Tibial artery (tissue), 4 donors: ENCODE measurements at regions not wholly inside any gene's neighbourhood (a gene's known extent, or its start where the extent isn't known, plus 50 kb on each side); places are given as distances from the start of the nearest gene placed in this dataset.

Experiments
- DNase-seq, 2 donors: peaks; one replicate each; pipeline ENCODE4 v3.0.0-alpha.2; 2019
- H3K27ac ChIP-seq, 2 donors: fragments of 200-600 bp; sonication (generic) in 1 of 2; 1 replicate in 1 of 2; 2 replicates in 1 of 2; pipeline ENCODE4 v1.5.1; 2018 to 2019; ENCODE audit warnings: mild to moderate bottlenecking in 1 of 2
- H3K27me3 ChIP-seq, 2 donors: fragments of 200-600 bp; sonication (generic) in 1 of 2; one replicate each; pipeline versions ENCODE4 v1.5.1 to v1.6.0; 2016 to 2019
- H3K36me3 ChIP-seq, 3 donors: fragments of 200-600 bp; sonication (generic) in 2 of 3; one replicate each; pipeline ENCODE4 v1.5.1; 2016 to 2019; ENCODE audit warnings: mild to moderate bottlenecking in 2 of 3
- H3K4me1 ChIP-seq, 4 donors: fragments of 200-600 bp; sonication (generic) in 2 of 4; 1 replicate in 3 of 4; 2 replicates in 1 of 4; pipeline ENCODE4 v1.5.1; 2016 to 2019
- H3K4me3 ChIP-seq, 2 donors: fragments of 200-600 bp; sonication (generic) in 1 of 2; 1 replicate in 1 of 2; 2 replicates in 1 of 2; pipeline ENCODE4 v1.5.1; 2018 to 2019; ENCODE audit warnings: mild to moderate bottlenecking in 2 of 2
- H3K9me3 ChIP-seq, 3 donors: fragments of 200-600 bp; sonication (generic) in 1 of 3; one replicate each; pipeline ENCODE4 v1.5.1; 2016 to 2019
- CTCF ChIP-seq, 2 experiments: fragments of 200-600 bp in 1 of 2; fragments of 450-650 bp in 1 of 2; IDR thresholded peaks; one replicate each; pipeline ENCODE4 v1.5.1; 2017 to 2019; ENCODE audit warnings: antibody characterized with exemption in 2 of 2, mild to moderate bottlenecking in 1 of 2, moderate library complexity in 1 of 2
- intact Hi-C: fragments of 100-400 bp; cut with DNase I; formaldehyde crosslinking; loops from one replicate; pipeline ENCODE4 v1.15.0; 2023; ENCODE audit warnings: low total_unique reads

DNA sequence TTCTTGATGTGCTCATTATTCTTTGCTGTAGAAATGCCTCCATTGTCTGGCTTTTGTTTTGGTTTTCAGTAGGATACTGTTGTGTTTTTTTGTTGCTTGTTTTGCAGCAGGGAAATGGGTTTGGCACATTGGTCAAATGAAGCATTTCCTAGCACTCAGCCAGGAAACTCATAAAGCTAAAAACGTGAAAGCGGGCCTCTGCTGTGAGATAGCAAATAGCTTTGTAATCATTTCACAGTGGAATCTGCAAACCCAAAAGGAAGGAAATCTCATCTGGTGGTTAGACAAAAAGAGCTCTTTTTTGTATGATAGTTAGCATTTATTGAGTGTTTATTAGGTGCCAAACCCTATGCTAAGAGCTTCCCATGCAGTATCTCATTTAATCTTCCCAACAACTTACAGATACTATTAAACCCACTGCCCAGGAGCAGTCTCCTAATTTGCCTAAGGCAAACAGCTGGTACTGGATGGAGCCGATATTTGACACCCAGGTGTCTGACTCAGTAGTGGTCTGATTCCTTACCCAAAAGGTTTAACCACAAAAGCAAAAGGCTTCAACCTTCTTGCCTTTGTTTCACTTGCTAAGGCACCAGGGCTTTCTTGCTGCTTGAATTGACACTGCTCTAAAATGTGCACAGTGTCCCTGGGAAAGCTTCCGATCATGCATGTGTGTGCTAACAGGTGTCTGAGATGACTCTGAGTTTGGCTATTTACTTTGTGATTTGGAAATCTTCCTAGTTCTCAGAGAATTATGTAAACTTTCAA is 527.9 kb upstream of the MDFIC2 start:
- no peak for DNase-seq
- Histone ChIP-seq H3K36me3 (no peaks in the 10 kb centered on the region), H3K27ac (no peak overlapping the region), H3K9me3 (no peaks in the 10 kb centered on the region), H3K27me3 (no peaks in the 10 kb centered on the region), H3K4me3 (no peak overlapping the region), H3K4me1 (peaks cover 0 to 12% (median 0%) of the 10 kb centered on the region in 4 donors)
- no peak for TF ChIP-seq CTCF (IDR thresholded peaks at IDR 0.05)
- intact Hi-C loops, result no loop called here

GRCh38 chr3:70833239-70833960 is 521.0 kb upstream of the MDFIC2 start:
- no peak for TF ChIP-seq CTCF (IDR thresholded peaks at IDR 0.05)
- intact Hi-C loops, result no loop called here
- Histone ChIP-seq H3K4me1 (peaks cover 0 to 30% (median 16%) of the 10 kb centered on the region in 4 donors), H3K36me3 (no peaks in the 10 kb centered on the region), H3K27ac (peak overlapping the region; percentile 81 to 84), H3K4me3 (no peak overlapping the region), H3K9me3 (no peaks in the 10 kb centered on the region), H3K27me3 (no peaks in the 10 kb centered on the region)
- no peak for DNase-seq

GRCh38 chr3:70832834-70833205 is 520.4 kb upstream of the MDFIC2 start:
- no peaks in the 10 kb centered on the region for H3K36me3 ChIP-seq
- DNase-seq, result no peak
- H3K9me3 ChIP-seq, result no peaks in the 10 kb centered on the region
- intact Hi-C loops, result no loop called here
- no peak overlapping the region for H3K4me3 ChIP-seq
- no peaks in the 10 kb centered on the region for H3K27me3 ChIP-seq
- peaks cover 0 to 32% (median 16%) of the 10 kb centered on the region in 4 donors for H3K4me1 ChIP-seq
- H3K27ac ChIP-seq, result peak overlapping the region; percentile 81 to 84
- no peak for TF ChIP-seq CTCF (IDR thresholded peaks at IDR 0.05)

- Histone ChIP-seq H3K9me3 (no peaks in the 10 kb centered on the region), H3K27me3 (no peaks in the 10 kb centered on the region), H3K4me1 (peaks cover 0 to 32% (median 16%) of the 10 kb centered on the region in 4 donors), H3K27ac (peak overlapping the region; percentile 81 to 84), H3K4me3 (no peak overlapping the region), H3K36me3 (no peaks in the 10 kb centered on the region)
- peak in 1 of 2 donors; percentile 52 for DNase-seq
- intact Hi-C loops, result no loop called here
- no peak for TF ChIP-seq CTCF (IDR thresholded peaks at IDR 0.05)
These were observed 519.8 kb upstream of the MDFIC2 start for GRCh38 chr3:70832089-70832833.

DNA sequence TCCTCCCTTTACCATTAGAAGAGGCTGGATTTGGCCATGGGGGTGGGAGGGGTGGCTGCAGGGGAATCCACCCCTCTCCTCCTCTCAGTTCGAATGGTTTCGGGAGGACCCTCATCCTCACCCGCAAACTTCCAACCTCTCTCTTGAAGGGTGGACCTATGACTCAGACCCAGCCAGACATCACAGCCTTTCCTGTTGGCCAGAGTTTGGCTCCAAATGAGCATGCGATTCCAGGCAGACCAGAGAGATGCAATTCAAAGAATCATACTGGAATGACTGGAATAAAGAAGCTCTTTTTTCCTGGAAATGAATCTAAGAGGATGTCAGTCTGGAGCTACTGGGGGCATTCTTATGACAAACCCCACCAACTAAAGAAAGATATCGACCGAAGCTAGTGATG is 516.7 kb upstream of the MDFIC2 start:
- peak in 1 of 2 donors; percentile 48 for DNase-seq
- intact Hi-C loops, result no loop called here
- no peaks in the 10 kb centered on the region for H3K36me3 ChIP-seq
- peak overlapping the region; percentile 55 to 62 for H3K27ac ChIP-seq
- H3K9me3 ChIP-seq, result no peaks in the 10 kb centered on the region
- peaks cover 0 to 47% (median 25%) of the 10 kb centered on the region in 4 donors for H3K4me1 ChIP-seq
- no peak overlapping the region for H3K4me3 ChIP-seq
- no peaks in the 10 kb centered on the region for H3K27me3 ChIP-seq
- no peak for TF ChIP-seq CTCF (IDR thresholded peaks at IDR 0.05)
